SK-N-SH treated with all-trans-retinoic acid at 6 μM for 48 hours (cell line): ENCODE measurements at regions not wholly inside any gene's neighbourhood (a gene's known extent, or its start where the extent isn't known, plus 50 kb on each side); places are given as distances from the start of the nearest gene placed in this dataset.

Experiments
- ARNTL ChIP-seq: fragments of 450-650 bp; formaldehyde crosslinking; IDR thresholded peaks from 2 replicates; pipeline ENCODE4 v1.5.0; 2020; ENCODE audit warnings: low read depth, mild to moderate bottlenecking, moderate library complexity, borderline replicate concordance
- BACH2 ChIP-seq: fragments of 250-450 bp; sonication (Bioruptor Pico); IDR thresholded peaks from 2 replicates; pipeline ENCODE4 v1.9.0; 2021; ENCODE audit warnings: mild to moderate bottlenecking, borderline replicate concordance
- CREB5 ChIP-seq: fragments of 250-450 bp; sonication (Bioruptor Pico); IDR thresholded peaks from 2 replicates; pipeline ENCODE4 v1.5.1; 2020; ENCODE audit warnings: low read depth, mild to moderate bottlenecking, moderate library complexity
- CSRNP3 ChIP-seq: fragments of 250-450 bp; sonication (Bioruptor Pico); IDR thresholded peaks from 2 replicates; pipeline ENCODE4 v1.5.1; 2021; ENCODE audit warnings: mild to moderate bottlenecking, moderate library complexity
- PATZ1 ChIP-seq: fragments of 250-450 bp; sonication (Bioruptor Pico); IDR thresholded peaks from 2 replicates; pipeline ENCODE4 v1.8.0; 2020; ENCODE audit warnings: mild to moderate bottlenecking, moderate library complexity, borderline replicate concordance
- POU6F1 ChIP-seq: fragments of 250-450 bp; sonication (Bioruptor Pico); IDR thresholded peaks from 2 replicates; pipeline ENCODE4 v1.8.0; 2021; ENCODE audit warnings: low read depth, mild to moderate bottlenecking, moderate library complexity, borderline replicate concordance
- TSHZ2 ChIP-seq: fragments of 250-450 bp; sonication (Bioruptor Pico); IDR thresholded peaks from 2 replicates; pipeline ENCODE4 v1.5.0; 2020; ENCODE audit warnings: mild to moderate bottlenecking, moderate library complexity
- ZFP30 ChIP-seq: fragments of 450-650 bp; formaldehyde crosslinking; IDR thresholded peaks from 2 replicates; pipeline ENCODE4 v1.5.0; 2022; ENCODE audit warnings: mild to moderate bottlenecking, moderate library complexity
- ZNF70 ChIP-seq: fragments of 450-650 bp; formaldehyde crosslinking; IDR thresholded peaks from 2 replicates; pipeline ENCODE4 v1.5.0; 2020; ENCODE audit warnings: mild to moderate bottlenecking, moderate library complexity

GRCh38 chr16:56094231-56094630 is 97.1 kb upstream of the GNAO1 start:
- TF ChIP-seq PATZ1 (CRISPR knock-in tag) = no peak
- TF ChIP-seq ZNF70 (CRISPR knock-in tag) = no peak
- TF ChIP-seq CREB5 (CRISPR knock-in tag) = no peak
- TF ChIP-seq ARNTL = no peak
- no peak for TF ChIP-seq POU6F1 (CRISPR knock-in tag)
- no peak for TF ChIP-seq CSRNP3 (CRISPR knock-in tag)
- TF ChIP-seq ZFP30 (CRISPR knock-in tag) = no peak
- TF ChIP-seq BACH2 (CRISPR knock-in tag) = no peak
- TF ChIP-seq TSHZ2 (CRISPR knock-in tag) = no peak
